WI38 (cell line): ENCODE measurements at regions not wholly inside any gene's neighbourhood (a gene's known extent, or its start where the extent isn't known, plus 50 kb on each side); places are given as distances from the start of the nearest gene placed in this dataset.

Experiments used
- H3K4me3 ChIP-seq: 2 replicates; pipeline ENCODE4 v1.5.1; 2011; ENCODE audit warnings: low read depth, mild to moderate bottlenecking, control low read depth, low read length
- CTCF ChIP-seq: IDR thresholded peaks from 2 replicates; pipeline ENCODE4 v1.5.1; 2012; ENCODE audit warnings: low read depth, mild to moderate bottlenecking, control low read depth, low read length

GRCh38 chr9:107933516-107933915, 443.9 kb upstream of the KLF4 start:
- no peak for TF ChIP-seq CTCF
- H3K4me3 ChIP-seq = no peak overlapping the region

- TF ChIP-seq CTCF = no peak
These were observed 443.5 kb upstream of the KLF4 start for GRCh38 chr9:107933097-107933496.

GRCh38 chr9:107932601-107933000, 443.0 kb upstream of the KLF4 start:
- no peak for TF ChIP-seq CTCF
- no peak overlapping the region for H3K4me3 ChIP-seq

More at GRCh38 chr9:107933097-107933496, 443.5 kb upstream of the KLF4 start:
- no peak overlapping the region for H3K4me3 ChIP-seq

- no peak for TF ChIP-seq CTCF
These were observed 442.5 kb upstream of the KLF4 start for GRCh38 chr9:107932046-107932445.

GRCh38 chr9:107931071-107931715, 441.6 kb upstream of the KLF4 start:
- no peak overlapping the region for H3K4me3 ChIP-seq
- TF ChIP-seq CTCF = no peak

More at GRCh38 chr9:107932046-107932445, 442.5 kb upstream of the KLF4 start:
- H3K4me3 ChIP-seq = no peak overlapping the region

GRCh38 chr9:107929443-107929842, 439.9 kb upstream of the KLF4 start:
- no peak overlapping the region for H3K4me3 ChIP-seq
- TF ChIP-seq CTCF = no peak

- H3K4me3 ChIP-seq = no peak overlapping the region
- TF ChIP-seq CTCF = no peak
These were observed 439.3 kb upstream of the KLF4 start for GRCh38 chr9:107928701-107929371.
